Kidney (tissue), 13 donors: ENCODE measurements at regions not wholly inside any gene's neighbourhood (a gene's known extent, or its start where the extent isn't known, plus 50 kb on each side); places are given as distances from the start of the nearest gene placed in this dataset.

Experiments
- DNase-seq, 5 donors: peaks; one replicate each; pipeline ENCODE4 v3.0.0-alpha.2; 2013 to 2020
- FAIRE-seq: peaks from 2 replicates; lab custom pipeline; 2012; peaks lifted over from hg19 to GRCh38; lab: Jason Lieb, UNC
- H3K27ac ChIP-seq, 2 donors: one replicate each; pipeline ENCODE4 v1.7.0; 2013; ENCODE audit warnings: low read depth in 2 of 2, low read length in 2 of 2, inconsistent platforms in 1 of 2
- H3K27me3 ChIP-seq: one replicate; pipeline ENCODE4 v1.7.1; 2013; ENCODE audit warnings: low read length, inconsistent platforms; ENCODE audit not compliant: control insufficient read depth, insufficient read depth
- H3K36me3 ChIP-seq, 3 donors: one replicate each; pipeline versions ENCODE4 v1.7.0 to v1.7.1; 2013; ENCODE audit warnings: low read length in 3 of 3, control low read depth in 1 of 3, inconsistent platforms in 1 of 3; ENCODE audit not compliant: insufficient read depth in 3 of 3, control insufficient read depth in 2 of 3
- H3K4me1 ChIP-seq, 3 donors: one replicate each; pipeline versions ENCODE4 v1.7.0 to v1.7.1; 2013; ENCODE audit warnings: low read length in 3 of 3, inconsistent platforms in 1 of 3, low read depth in 1 of 3; ENCODE audit not compliant: control insufficient read depth in 2 of 3, insufficient read depth in 2 of 3
- H3K4me3 ChIP-seq, 3 donors: one replicate each; pipeline versions ENCODE4 v1.7.0 to v1.8.1; 2013; ENCODE audit warnings: low read length in 3 of 3, control low read depth in 1 of 3, inconsistent platforms in 1 of 3
- H3K9ac ChIP-seq, 3 donors: one replicate each; pipeline versions ENCODE4 v1.7.0 to v1.7.1; 2013; ENCODE audit warnings: low read length in 3 of 3, control low read depth in 1 of 3, inconsistent platforms in 1 of 3
- H3K9me3 ChIP-seq, 3 donors: one replicate each; pipeline versions ENCODE4 v1.7.0 to v1.7.1; 2013; ENCODE audit warnings: low read length in 3 of 3, control low read depth in 1 of 3, inconsistent platforms in 1 of 3; ENCODE audit not compliant: control insufficient read depth in 2 of 3, insufficient read depth in 1 of 3
- intact Hi-C: fragments of 100-400 bp; cut with DNase I; formaldehyde crosslinking; loops from one replicate; pipeline ENCODE4 v1.11.1; 2022
- TF ChIP-seq, protein P1 (sequence below): IDR thresholded peaks from 3 replicates; pipeline ENCODE4 v1.5.1; 2012; ENCODE audit warnings: mild to moderate bottlenecking, moderate library complexity, borderline replicate concordance; ENCODE audit not compliant: insufficient read depth; ENCODE audit errors: extremely low read depth
- donor health status: control.
- donor health status: control.
- donor health status: control.
- donor health status: control.
- donor health status: control.
- donor health status: DM: yes; HTN: yes; CAD: no.
- donor health status: Normal renal cell carcinoma (clear cell type).

GRCh38 chr18:56109757-56110156, 521.8 kb upstream of the TCF4 start:
- Histone ChIP-seq H3K36me3 (no peaks in the 10 kb centered on the region), H3K27ac (no peak overlapping the region), H3K27me3 (no peaks in the 10 kb centered on the region), H3K4me3 (no peak overlapping the region), H3K9me3 (no peaks in the 10 kb centered on the region), H3K9ac (no peak overlapping the region), H3K4me1 (no peaks in the 10 kb centered on the region)
- intact Hi-C loops = no loop called here
- FAIRE-seq = no peak
- TF ChIP-seq, protein P1, sequence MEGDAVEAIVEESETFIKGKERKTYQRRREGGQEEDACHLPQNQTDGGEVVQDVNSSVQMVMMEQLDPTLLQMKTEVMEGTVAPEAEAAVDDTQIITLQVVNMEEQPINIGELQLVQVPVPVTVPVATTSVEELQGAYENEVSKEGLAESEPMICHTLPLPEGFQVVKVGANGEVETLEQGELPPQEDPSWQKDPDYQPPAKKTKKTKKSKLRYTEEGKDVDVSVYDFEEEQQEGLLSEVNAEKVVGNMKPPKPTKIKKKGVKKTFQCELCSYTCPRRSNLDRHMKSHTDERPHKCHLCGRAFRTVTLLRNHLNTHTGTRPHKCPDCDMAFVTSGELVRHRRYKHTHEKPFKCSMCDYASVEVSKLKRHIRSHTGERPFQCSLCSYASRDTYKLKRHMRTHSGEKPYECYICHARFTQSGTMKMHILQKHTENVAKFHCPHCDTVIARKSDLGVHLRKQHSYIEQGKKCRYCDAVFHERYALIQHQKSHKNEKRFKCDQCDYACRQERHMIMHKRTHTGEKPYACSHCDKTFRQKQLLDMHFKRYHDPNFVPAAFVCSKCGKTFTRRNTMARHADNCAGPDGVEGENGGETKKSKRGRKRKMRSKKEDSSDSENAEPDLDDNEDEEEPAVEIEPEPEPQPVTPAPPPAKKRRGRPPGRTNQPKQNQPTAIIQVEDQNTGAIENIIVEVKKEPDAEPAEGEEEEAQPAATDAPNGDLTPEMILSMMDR = no peak
- no peak for DNase-seq

DNA sequence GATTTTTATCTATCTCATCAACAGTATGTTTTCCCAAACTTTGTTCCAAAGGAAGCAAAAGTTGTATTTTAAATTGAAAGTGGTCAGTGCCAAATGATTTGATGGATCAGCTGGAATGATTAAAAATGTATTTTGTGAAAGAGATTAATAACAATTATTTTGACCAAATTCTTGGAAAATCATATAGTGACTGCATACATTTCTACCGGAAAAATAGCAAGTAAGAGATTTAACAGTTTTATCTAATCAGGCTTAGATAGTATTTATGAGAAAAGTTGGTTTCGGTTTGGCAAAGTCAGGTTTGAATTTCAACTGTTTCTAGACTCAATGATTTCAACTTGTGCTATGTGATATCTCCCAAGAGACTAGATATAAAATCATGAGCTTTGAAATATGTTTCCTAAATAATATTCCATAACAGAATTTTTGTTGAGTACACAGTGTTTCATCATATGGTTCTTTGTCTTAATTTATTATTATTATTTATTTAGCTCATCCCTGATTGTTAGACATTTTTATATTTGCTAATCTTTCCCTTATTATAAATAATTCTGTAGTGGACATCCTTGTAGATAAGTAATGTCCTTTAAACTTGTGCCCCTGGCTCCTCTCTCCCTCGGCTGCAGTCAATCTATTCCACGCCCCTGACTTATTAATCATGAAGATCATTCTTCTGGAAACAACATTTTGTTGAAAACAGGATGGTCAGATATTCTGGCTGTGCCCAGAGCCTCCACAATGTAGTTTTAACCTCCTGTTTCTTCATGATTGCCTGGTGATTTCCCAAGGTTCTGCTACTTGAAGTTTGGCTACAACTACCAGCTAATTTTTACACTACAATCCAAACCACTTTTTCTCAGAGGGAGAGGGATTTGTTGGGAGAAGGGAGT, 520.7 kb upstream of the TCF4 start:
- no peak overlapping the region for H3K27ac ChIP-seq
- peak; percentile 15 for FAIRE-seq

GRCh38 chr18:56107821-56108477, 520.0 kb upstream of the TCF4 start:
- TF ChIP-seq, protein P1 = no peak
- DNase-seq (peak in 2 of 5 donors; percentile 26 to 58), FAIRE-seq (no peak)
- intact Hi-C loops = no loop called here
- Histone ChIP-seq H3K27me3 (no peaks in the 10 kb centered on the region), H3K27ac (no peak overlapping the region), H3K4me3 (no peak overlapping the region), H3K4me1 (no peaks in the 10 kb centered on the region), H3K36me3 (no peaks in the 10 kb centered on the region), H3K9me3 (peaks cover 0 to 2% (median 0%) of the 10 kb centered on the region in 3 donors), H3K9ac (no peak overlapping the region)

More for the DNA sequence above, 520.7 kb upstream of the TCF4 start:
- intact Hi-C loops = no loop called here
- Histone ChIP-seq H3K9ac (no peak overlapping the region), H3K4me1 (no peaks in the 10 kb centered on the region), H3K9me3 (peaks cover 0 to 2% (median 0%) of the 10 kb centered on the region in 3 donors), H3K4me3 (no peak overlapping the region), H3K27me3 (no peaks in the 10 kb centered on the region), H3K36me3 (no peaks in the 10 kb centered on the region)
- TF ChIP-seq, protein P1 = no peak
- DNase-seq = peak in 3 of 5 donors; percentile 33 to 53 (median 44)
